HAP-1 (cell line): ENCODE measurements at regions not wholly inside any gene's neighbourhood (a gene's known extent, or its start where the extent isn't known, plus 50 kb on each side); places are given as distances from the start of the nearest gene placed in this dataset.
"Not testable (repeated sequence)": the region's sequence is repeated elsewhere in the genome, so short reads cannot be mapped to it uniquely, and the experiment has no call there.

ENCODE experiments used
- DNase-seq, 2 experiments: peaks; one replicate each; pipeline ENCODE4 v3.0.0-alpha.2; 2016 to 2020; ENCODE audit warnings: low spot score in 2 of 2
- H3K27me3 ChIP-seq: fragments of 250-450 bp; sonication (Bioruptor Pico); 2 replicates; pipeline ENCODE4 v1.5.1; 2020; ENCODE audit warnings: low read depth, mild to moderate bottlenecking, moderate library complexity
- H3K36me3 ChIP-seq: fragments of 250-450 bp; sonication (Bioruptor Pico); replicated peaks from 2 replicates; pipeline ENCODE4 v1.5.1; 2020; ENCODE audit warnings: mild to moderate bottlenecking
- H3K4me1 ChIP-seq: fragments of 250-450 bp; sonication (Bioruptor Pico); 2 replicates; pipeline ENCODE4 v1.5.1; 2020; ENCODE audit warnings: mild to moderate bottlenecking
- H3K4me3 ChIP-seq: fragments of 250-450 bp; sonication (Bioruptor Pico); 2 replicates; pipeline ENCODE4 v1.5.1; 2020; ENCODE audit warnings: mild to moderate bottlenecking, moderate library complexity
- H3K9me3 ChIP-seq: fragments of 250-450 bp; sonication (Bioruptor Pico); 2 replicates; pipeline ENCODE4 v1.5.1; 2020; ENCODE audit warnings: mild to moderate bottlenecking, moderate library complexity
- in situ Hi-C: fragments of 300-500 bp; cut with MboI; formaldehyde crosslinking; loops from 3 replicates; pipeline ENCODE4 v1.14.3; 2020; ENCODE audit warnings: low sequenced_read_pairs, inconsistent platforms, mixed read lengths

GRCh38 chrX:39430551-39430950 is 629.3 kb downstream of the MID1IP1 start:
- Histone ChIP-seq H3K36me3 (no peaks in the 10 kb centered on the region), H3K4me3 (no peak overlapping the region), H3K4me1 (no peaks in the 10 kb centered on the region), H3K9me3 (no peaks in the 10 kb centered on the region), H3K27me3 (no peaks in the 10 kb centered on the region)
- in situ Hi-C loops: no loop called here
- no peak for DNase-seq

DNA sequence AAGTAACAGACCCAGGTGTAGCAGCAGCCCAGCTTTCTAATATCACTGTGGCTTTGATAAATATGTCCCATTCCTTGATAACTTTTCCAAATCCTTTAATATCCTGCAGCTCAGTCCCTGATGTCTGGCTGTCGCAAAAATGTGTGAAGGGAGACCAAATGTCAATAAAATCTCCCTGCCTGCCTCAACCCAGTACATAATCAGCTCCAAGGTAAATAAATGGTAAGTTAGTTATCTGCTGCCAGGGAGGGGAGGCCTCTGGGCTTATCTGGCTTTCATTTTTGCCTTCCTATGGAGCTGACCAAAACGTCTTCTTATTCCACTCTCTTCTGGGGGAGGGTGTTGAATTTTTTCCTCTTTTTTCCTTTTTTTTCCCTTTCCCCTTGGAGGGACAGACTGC is 630.6 kb downstream of the MID1IP1 start:
- DNase-seq: no peak
- no peaks in the 10 kb centered on the region for H3K27me3 ChIP-seq
- no peaks in the 10 kb centered on the region for H3K9me3 ChIP-seq
- peaks cover 6% of the 10 kb centered on the region; the same call in 1 of the 2 replicates for H3K4me1 ChIP-seq
- no peaks in the 10 kb centered on the region for H3K36me3 ChIP-seq
- H3K4me3 ChIP-seq: no peak overlapping the region
- in situ Hi-C loops: no loop called here

DNA sequence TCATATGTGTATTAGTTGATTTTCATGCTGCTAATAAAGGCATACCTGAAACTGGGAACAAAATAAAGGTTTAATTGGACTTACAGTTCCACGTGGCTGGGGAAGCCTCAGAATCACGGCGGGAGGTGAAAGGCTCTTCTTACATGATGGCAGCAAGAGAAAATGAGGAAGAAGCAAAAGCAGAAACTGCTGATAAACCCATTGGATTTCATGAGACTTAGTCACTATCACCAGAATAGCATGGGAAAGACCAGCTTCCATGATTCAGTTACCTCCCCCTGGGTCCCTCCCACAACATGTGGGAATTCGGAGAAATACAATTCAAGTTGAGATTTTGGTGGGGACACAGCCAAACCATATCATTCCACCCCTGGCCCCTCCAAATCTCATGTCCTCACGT is 633.4 kb downstream of the MID1IP1 start:
- H3K4me1 ChIP-seq, H3K27me3 ChIP-seq, DNase-seq, H3K36me3 ChIP-seq, H3K4me3 ChIP-seq, in situ Hi-C loops, H3K9me3 ChIP-seq: not testable (repeated sequence)

- H3K27me3 ChIP-seq, DNase-seq, H3K36me3 ChIP-seq, in situ Hi-C loops, H3K4me1 ChIP-seq, H3K9me3 ChIP-seq, H3K4me3 ChIP-seq: not testable (repeated sequence)
Observed at GRCh38 chrX:39436538-39436937, 635.3 kb downstream of the MID1IP1 start.

DNA sequence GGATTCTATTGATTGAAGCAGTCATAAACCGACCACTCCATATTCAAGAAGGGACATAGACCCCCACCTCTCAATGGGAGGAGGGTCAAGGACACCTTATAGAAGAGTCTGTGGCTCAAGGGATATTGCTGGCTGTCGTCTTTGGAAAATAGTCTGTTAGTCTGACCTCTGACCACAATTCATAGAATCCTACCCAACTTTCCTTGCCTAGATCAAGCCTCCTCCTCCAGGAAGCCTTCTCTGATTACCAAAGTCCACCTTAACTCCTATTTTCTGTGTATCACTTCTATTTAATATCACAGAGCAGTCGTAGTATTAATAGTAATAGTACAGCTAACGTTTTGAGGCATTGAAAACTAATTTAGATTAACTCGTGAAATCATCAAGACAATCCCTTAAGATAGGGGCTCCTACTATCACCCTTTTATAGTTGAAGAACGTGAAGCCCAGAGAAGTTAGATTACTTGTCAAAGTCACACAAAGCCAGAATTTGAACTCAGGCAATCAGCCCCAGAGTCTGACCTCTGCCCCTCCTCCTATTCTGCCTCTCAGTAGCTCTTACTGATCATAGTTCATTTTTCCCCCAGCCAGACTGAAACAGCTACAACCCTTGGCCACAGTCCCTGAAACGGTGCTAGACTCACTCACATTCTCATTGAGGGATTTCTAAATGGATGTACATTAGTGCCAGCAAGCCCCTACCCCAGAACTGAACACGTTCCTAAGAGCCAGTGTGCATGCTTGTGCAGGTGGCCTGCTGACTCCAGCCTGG is 636.6 kb downstream of the MID1IP1 start:
- no peak for DNase-seq
- H3K36me3 ChIP-seq: no peaks in the 10 kb centered on the region
- H3K9me3 ChIP-seq: no peaks in the 10 kb centered on the region
- H3K4me3 ChIP-seq: no peak overlapping the region
- peaks cover 6% of the 10 kb centered on the region; the same call in 1 of the 2 replicates for H3K4me1 ChIP-seq
- in situ Hi-C loops: no loop called here
- H3K27me3 ChIP-seq: no peaks in the 10 kb centered on the region

- Histone ChIP-seq H3K9me3 (no peaks in the 10 kb centered on the region), H3K36me3 (no peaks in the 10 kb centered on the region), H3K4me3 (no peak overlapping the region), H3K4me1 (peaks cover 6% of the 10 kb centered on the region; the same call in 1 of the 2 replicates), H3K27me3 (no peaks in the 10 kb centered on the region)
- in situ Hi-C loops: no loop called here
- no peak for DNase-seq
Observed at GRCh38 chrX:39438603-39439602, 637.6 kb downstream of the MID1IP1 start.

DNA sequence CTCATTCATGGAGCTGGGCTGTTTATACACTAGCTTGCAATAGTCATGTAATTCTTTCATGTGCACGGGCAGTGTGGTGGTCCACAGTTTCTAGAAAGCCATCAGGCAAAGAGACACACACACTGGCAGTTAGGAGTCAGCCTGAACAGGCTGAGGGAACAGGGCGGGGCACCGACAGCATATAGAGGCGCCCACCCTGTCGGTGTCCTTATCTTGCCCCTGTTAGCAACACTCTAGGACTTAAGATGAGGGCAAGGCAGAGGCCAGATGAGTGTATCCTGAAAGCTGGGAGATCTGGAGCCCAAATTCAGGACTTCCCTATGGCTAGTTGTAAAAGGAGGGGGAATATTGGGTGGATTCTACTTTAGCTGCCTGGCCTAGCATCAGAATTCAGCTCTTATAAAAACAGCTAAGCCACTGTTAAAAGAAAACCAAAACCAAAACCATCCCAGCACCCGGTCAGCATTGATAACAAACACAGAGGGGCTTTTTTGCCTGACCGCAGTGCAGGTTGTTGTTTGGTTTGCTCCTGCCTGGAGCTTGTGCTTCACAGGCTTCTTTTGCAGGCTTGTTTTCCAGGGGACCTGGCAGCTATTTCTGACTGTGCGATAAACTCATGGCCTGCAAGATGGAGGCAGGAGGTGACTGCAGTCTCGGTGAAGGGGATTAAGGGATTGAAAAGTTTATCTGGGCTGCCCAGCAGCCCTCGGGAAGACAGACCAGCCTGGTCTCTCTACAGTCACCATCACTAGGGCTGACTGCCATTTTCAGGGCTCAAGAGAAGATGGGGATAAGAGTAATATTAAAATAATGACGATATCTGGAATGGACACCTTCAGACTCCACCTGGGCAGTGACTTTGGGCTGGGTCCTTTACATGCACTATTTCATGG is 638.9 kb downstream of the MID1IP1 start:
- Histone ChIP-seq H3K9me3 (no peaks in the 10 kb centered on the region), H3K36me3 (no peaks in the 10 kb centered on the region), H3K4me1 (peaks cover 6% of the 10 kb centered on the region; the same call in 1 of the 2 replicates), H3K27me3 (no peaks in the 10 kb centered on the region), H3K4me3 (no peak overlapping the region)
- DNase-seq: no peak
- in situ Hi-C loops: no loop called here

- no peaks in the 10 kb centered on the region for H3K27me3 ChIP-seq
- in situ Hi-C loops: no loop called here
Observed at GRCh38 chrX:39440799-39441284, 639.6 kb downstream of the MID1IP1 start.

DNA sequence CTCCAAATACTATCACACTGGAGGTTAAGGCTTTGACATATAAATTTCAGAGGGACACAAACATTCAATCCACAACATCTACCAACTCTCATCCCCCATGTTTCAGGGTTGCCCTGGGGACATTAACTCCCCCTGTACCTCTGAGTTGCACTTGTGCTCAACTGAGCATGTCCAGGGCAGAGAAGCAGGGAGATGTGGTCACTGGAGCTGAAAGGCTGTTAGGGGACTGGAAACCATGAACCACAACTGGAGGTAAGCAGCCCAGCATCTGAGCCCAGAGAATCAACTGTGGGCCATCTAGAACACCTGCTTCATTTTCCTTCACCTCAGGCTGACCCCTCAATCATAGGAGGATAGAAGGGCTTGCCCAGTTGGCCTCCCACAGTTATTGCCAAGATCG is 641.1 kb downstream of the MID1IP1 start:
- Histone ChIP-seq H3K9me3 (no peaks in the 10 kb centered on the region), H3K36me3 (no peaks in the 10 kb centered on the region), H3K4me1 (no peaks in the 10 kb centered on the region), H3K4me3 (no peak overlapping the region), H3K27me3 (no peaks in the 10 kb centered on the region)
- DNase-seq: no peak
- in situ Hi-C loops: no loop called here

More at GRCh38 chrX:39440799-39441284, 639.6 kb downstream of the MID1IP1 start:
- H3K4me3 ChIP-seq: no peak overlapping the region
- no peak for DNase-seq
- peaks cover 4% of the 10 kb centered on the region; the same call in 1 of the 2 replicates for H3K4me1 ChIP-seq
- no peaks in the 10 kb centered on the region for H3K9me3 ChIP-seq
- H3K36me3 ChIP-seq: no peaks in the 10 kb centered on the region

GRCh38 chrX:39443240-39443639 is 642.0 kb downstream of the MID1IP1 start:
- H3K4me3 ChIP-seq: no peak overlapping the region
- in situ Hi-C loops: no loop called here
- no peaks in the 10 kb centered on the region for H3K27me3 ChIP-seq
- no peaks in the 10 kb centered on the region for H3K36me3 ChIP-seq
- no peaks in the 10 kb centered on the region for H3K4me1 ChIP-seq
- no peak for DNase-seq
- no peaks in the 10 kb centered on the region for H3K9me3 ChIP-seq

- Histone ChIP-seq H3K4me1 (no peaks in the 10 kb centered on the region), H3K9me3 (no peaks in the 10 kb centered on the region), H3K27me3 (no peaks in the 10 kb centered on the region), H3K4me3 (no peak overlapping the region), H3K36me3 (no peaks in the 10 kb centered on the region)
- peak in 1 of 2 experiments; percentile 54 for DNase-seq
- in situ Hi-C loops: no loop called here
Observed at GRCh38 chrX:39445336-39445735, 644.1 kb downstream of the MID1IP1 start.

- no peaks in the 10 kb centered on the region for H3K4me1 ChIP-seq
Observed at GRCh38 chrX:39449352-39449751, 648.1 kb downstream of the MID1IP1 start.

More at GRCh38 chrX:39449352-39449751, 648.1 kb downstream of the MID1IP1 start:
- Histone ChIP-seq H3K27me3 (no peaks in the 10 kb centered on the region), H3K9me3 (no peaks in the 10 kb centered on the region), H3K36me3 (no peaks in the 10 kb centered on the region), H3K4me3 (no peak overlapping the region)
- no peak for DNase-seq
- in situ Hi-C loops: no loop called here
